K562 (cell line): ENCODE measurements at regions not wholly inside any gene's neighbourhood (a gene's known extent, or its start where the extent isn't known, plus 50 kb on each side); places are given as distances from the start of the nearest gene placed in this dataset.
A peak's percentile ranks its signal among the peaks of the same experiment; 100 is the strongest.

Experiments used
- E2F4 ChIP-seq: sonication (generic); formaldehyde crosslinking; IDR thresholded peaks from 2 replicates; pipeline ENCODE4 v1.8.0; 2022; ENCODE audit warnings: mild to moderate bottlenecking, low read depth, missing genetic modification reagents
- EP400 ChIP-seq: fragments of 450-650 bp; IDR thresholded peaks from 2 replicates; pipeline ENCODE4 v1.6.1; 2017; ENCODE audit warnings: antibody characterized with exemption, mild to moderate bottlenecking, moderate library complexity
- FOXK1 ChIP-seq: sonication (generic); formaldehyde crosslinking; IDR thresholded peaks from 2 replicates; pipeline ENCODE4 v1.8.0; 2022; ENCODE audit warnings: missing genetic modification reagents, mild to moderate bottlenecking, borderline replicate concordance
- KLF10 ChIP-seq: fragments of 250-450 bp; sonication (Bioruptor Pico); IDR thresholded peaks from 2 replicates; pipeline ENCODE4 v1.6.1; 2021; ENCODE audit warnings: matching md5 sums
- MAFK ChIP-seq: IDR thresholded peaks from 2 replicates; pipeline ENCODE4 v1.6.1; 2011; ENCODE audit warnings: low read length, improper control_type of control experiment
- NR4A1 ChIP-seq, 2 experiments: fragments of 250-450 bp in 1 of 2; fragments of 450-650 bp in 1 of 2; sonication (Bioruptor Pico) in 1 of 2; IDR thresholded peaks; 2 replicates each; pipeline versions ENCODE4 v1.4.0 to v1.6.1; 2016 to 2020; ENCODE audit warnings: mild to moderate bottlenecking in 2 of 2, missing compliant biosample characterization in 1 of 2, missing genetic modification characterization in 1 of 2, moderate library complexity in 1 of 2
- PCBP1 ChIP-seq: fragments of 200-400 bp; formaldehyde crosslinking; IDR thresholded peaks from 2 replicates; pipeline ENCODE4 v1.6.1; 2018; ENCODE audit warnings: mild to moderate bottlenecking, low read depth, low read length; ENCODE audit not compliant: poor library complexity, severe bottlenecking
- PKNOX1 ChIP-seq: fragments of 450-650 bp; IDR thresholded peaks from 2 replicates; pipeline ENCODE4 v1.6.1; 2016
- POLR2H ChIP-seq: IDR thresholded peaks from 2 replicates; pipeline ENCODE4 v1.6.1; 2016; ENCODE audit warnings: missing genetic modification characterization, low read depth, mild to moderate bottlenecking, control low read depth, missing compliant biosample characterization, moderate library complexity
- PTRF ChIP-seq: fragments of 450-650 bp; IDR thresholded peaks from 2 replicates; pipeline ENCODE4 v1.6.1; 2016; ENCODE audit warnings: mild to moderate bottlenecking, missing genetic modification characterization, missing compliant biosample characterization
- SIN3A ChIP-seq, 2 experiments: fragments of 150-350 bp in 1 of 2; IDR thresholded peaks; 2 replicates each; pipeline ENCODE4 v1.6.1; 2011 to 2016; ENCODE audit warnings: borderline replicate concordance in 2 of 2, low read depth in 2 of 2, low read length in 2 of 2, mild to moderate bottlenecking in 2 of 2, moderate library complexity in 2 of 2; ENCODE audit not compliant: control insufficient read depth in 1 of 2
- SP2 ChIP-seq: IDR thresholded peaks from 2 replicates; pipeline ENCODE4 v1.6.1; 2011; ENCODE audit warnings: mild to moderate bottlenecking, low read depth, low read length, moderate library complexity; ENCODE audit not compliant: poor library complexity, severe bottlenecking; ENCODE audit errors: extremely low read depth
- TAL1 ChIP-seq: fragments of 450-650 bp; IDR thresholded peaks from 2 replicates; pipeline ENCODE4 v1.6.1; 2016; ENCODE audit warnings: mild to moderate bottlenecking
- ZNF407 ChIP-seq: fragments of 450-650 bp; IDR thresholded peaks from 2 replicates; pipeline ENCODE4 v1.6.1; 2016; ENCODE audit warnings: low read depth
- ZNF445 ChIP-seq: fragments of 250-450 bp; sonication (Bioruptor Pico); IDR thresholded peaks from 2 replicates; pipeline ENCODE4 v1.4.0; 2020; ENCODE audit warnings: low read depth, mild to moderate bottlenecking, moderate library complexity
- ZNF75A ChIP-seq: fragments of 450-650 bp; formaldehyde crosslinking; IDR thresholded peaks from 2 replicates; pipeline ENCODE4 v1.4.0; 2020; ENCODE audit warnings: mild to moderate bottlenecking

- TF ChIP-seq SIN3A (IDR thresholded peaks at IDR 0.05; ENCODE audit: borderline replicate concordance in 2 of 2, control insufficient read depth in 1 of 2, low read depth in 2 of 2, low read length in 2 of 2): peak in 1 of 2 experiments; percentile 7; a peak in 1 of 4 replicates
- no peak for TF ChIP-seq E2F4 (CRISPR knock-in tag)
- TF ChIP-seq EP400: peak; percentile 92
- TF ChIP-seq ZNF407: no peak
- no peak for TF ChIP-seq PTRF
- no peak for TF ChIP-seq KLF10
- TF ChIP-seq MAFK: no peak
- no peak for TF ChIP-seq PKNOX1
- no peak for TF ChIP-seq TAL1
- TF ChIP-seq FOXK1 (CRISPR knock-in tag): peak; percentile 59; the same call in 1 of the 2 replicates
- TF ChIP-seq SP2: no peak
- no peak for TF ChIP-seq POLR2H (tag)
- TF ChIP-seq ZNF75A: peak; percentile 82; the same call in 1 of the 2 replicates
- no peak for TF ChIP-seq ZNF445
- TF ChIP-seq PCBP1: no peak
- no peak for TF ChIP-seq NR4A1 (CRISPR knock-in tag; IDR thresholded peaks at IDR 0.05)
- TF ChIP-seq NR4A1 (tag; IDR thresholded peaks at IDR 0.05): 0 out of 2 replicates have a peak, but pooled peaks have one; percentile 44
Observed at GRCh38 chr3:15860014-15860934, 62.5 kb upstream of the ANKRD28 start (continued).
